Esophagus mucosa (tissue), 1 donor: ENCODE measurements at regions not wholly inside any gene's neighbourhood (a gene's known extent, or its start where the extent isn't known, plus 50 kb on each side); places are given as distances from the start of the nearest gene placed in this dataset.

Source experiments
- ATAC-seq: fragments of 200-7000 bp; cut with Tn5 transposase; one replicate; pipeline ENCODE4 v1.9.1; 2020
- donor health status: DM: yes; HTN: yes; CAD: no.

GRCh38 chr14:49527221-49527620 is 59.0 kb downstream of the RPS29 start:
- ATAC-seq = no peak

GRCh38 chr14:49526101-49526500 is 60.1 kb downstream of the RPS29 start:
- ATAC-seq = no peak

- no peak for ATAC-seq
These were observed 69.9 kb downstream of the RPS29 start for GRCh38 chr14:49516286-49516685.

- ATAC-seq = no peak
These were observed 73.6 kb downstream of the RPS29 start for GRCh38 chr14:49512571-49512970.

DNA sequence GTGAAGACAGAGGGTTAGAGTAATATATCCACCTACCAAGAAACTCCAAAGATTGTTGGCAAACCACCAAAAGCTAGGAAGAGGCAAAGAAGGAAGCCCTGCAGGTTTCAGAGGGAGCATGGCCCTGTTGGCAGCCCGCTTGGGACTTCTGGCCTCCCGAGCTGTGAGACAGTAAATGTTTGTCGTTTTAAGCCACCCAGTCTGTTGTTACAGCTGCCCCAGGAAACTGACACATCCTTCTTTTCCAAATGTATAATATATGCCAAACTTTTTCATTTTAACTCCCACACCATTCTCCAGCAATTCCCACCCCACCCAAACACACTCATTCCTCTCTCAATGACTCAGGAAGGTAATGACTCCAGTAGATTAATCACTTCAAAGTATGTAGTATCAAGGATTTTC is 74.0 kb downstream of the RPS29 start:
- peak; percentile 91 for ATAC-seq

- ATAC-seq = no peak
These were observed 78.1 kb downstream of the RPS29 start for GRCh38 chr14:49508124-49508523.

- no peak for ATAC-seq
These were observed 79.5 kb downstream of the RPS29 start for GRCh38 chr14:49506650-49507049.

DNA sequence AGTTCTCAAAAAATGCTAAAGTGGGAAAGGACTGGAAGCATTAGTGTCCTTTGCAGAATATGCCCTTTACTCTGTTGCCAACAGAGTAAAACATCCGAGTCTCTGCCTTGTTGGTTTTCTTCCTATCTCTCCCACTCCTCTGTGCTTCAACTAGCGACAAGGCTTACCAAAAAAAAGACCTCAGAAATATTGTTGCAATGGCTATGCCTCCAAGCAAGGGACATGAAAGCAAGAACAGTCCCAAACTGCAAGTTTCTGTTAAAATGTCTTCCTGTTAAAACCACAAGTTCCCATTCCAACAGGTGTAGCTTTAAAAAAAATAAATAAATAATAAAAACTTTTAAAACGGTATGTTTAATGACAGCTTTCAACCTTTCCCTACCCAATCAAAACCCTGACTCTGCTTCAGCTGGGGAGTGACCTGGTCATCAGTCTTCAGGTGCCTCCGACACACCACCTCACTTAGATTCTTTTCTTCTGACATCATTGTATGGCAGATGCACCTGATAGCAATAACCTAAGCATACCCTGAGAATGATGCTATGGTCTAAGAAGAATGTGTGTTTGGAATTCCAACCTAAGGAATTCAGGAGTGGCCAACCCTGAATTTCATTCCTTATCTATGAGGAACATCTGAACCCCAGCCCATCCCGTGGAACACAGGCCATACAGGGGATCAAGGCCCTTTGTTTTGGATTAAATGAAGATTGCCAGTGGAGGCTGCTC is 81.0 kb downstream of the RPS29 start:
- no peak for ATAC-seq

- peak; percentile 77 for ATAC-seq
These were observed 88.3 kb downstream of the RPS29 start for GRCh38 chr14:49497725-49498348.

- no peak for ATAC-seq
These were observed 88.9 kb downstream of the RPS29 start for GRCh38 chr14:49497267-49497666.

GRCh38 chr14:49494836-49495235 is 91.3 kb downstream of the RPS29 start:
- ATAC-seq = no peak

GRCh38 chr14:49493557-49493956 is 92.6 kb downstream of the RPS29 start:
- ATAC-seq = no peak

- ATAC-seq = no peak
These were observed 94.0 kb downstream of the RPS29 start for GRCh38 chr14:49492151-49492550.

DNA sequence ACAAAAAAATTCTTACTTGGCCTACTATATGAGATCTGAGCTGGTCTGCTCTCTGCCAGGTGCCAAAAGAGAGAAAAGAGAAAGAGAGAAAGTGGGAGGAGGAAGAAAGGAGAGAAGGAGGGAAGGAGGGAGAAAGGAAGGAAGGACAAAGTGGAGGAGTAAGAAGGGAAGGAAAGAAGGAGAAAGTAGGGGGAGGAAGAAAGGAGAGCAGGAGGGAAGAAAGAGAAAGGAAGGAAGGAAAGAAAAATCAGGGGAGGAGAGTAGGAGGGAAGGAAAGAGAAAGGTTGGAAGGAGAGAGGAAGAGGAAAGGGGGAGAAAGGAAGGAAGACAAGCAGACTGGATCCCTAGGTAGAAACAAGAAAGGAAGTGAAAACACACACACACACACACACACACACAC is 96.8 kb downstream of the RPS29 start:
- no peak for ATAC-seq

DNA sequence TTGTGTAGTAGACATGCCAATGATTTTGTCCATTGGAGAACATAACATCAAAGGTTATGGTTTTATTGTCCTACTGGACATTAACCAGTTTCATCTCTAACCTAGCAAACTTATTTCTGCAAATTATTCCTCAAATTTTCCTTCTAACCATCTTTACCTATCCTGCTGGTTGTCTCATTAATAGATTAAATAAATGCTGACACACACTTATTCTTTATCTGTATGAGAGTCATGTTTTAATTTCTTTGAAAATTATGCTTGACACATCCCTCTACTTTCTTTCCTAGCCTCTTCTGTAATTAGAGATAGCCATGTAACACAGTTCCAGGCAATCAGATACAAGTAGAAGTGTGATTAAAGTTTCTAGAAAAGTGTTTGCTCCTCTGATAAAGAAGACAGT is 98.9 kb downstream of the RPS29 start:
- ATAC-seq = no peak

DNA sequence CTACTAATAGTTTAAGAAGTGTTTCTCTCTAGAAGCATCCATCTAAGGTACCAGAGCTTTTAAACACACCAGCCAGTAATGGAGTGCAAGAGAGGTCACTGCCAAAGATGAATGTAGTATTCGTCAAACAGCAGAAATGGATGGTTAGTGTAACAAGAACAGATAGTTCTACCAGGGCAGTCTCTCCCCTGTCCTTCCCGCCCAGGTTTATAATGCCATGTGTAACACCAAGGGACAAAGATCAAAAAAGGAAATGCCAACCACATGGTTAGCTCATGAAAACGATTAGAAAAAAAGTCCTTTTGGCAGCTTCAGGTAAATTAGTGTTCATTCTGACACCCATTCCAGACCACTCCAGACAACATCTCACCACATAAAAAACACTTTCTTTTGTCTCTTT is 100.9 kb downstream of the RPS29 start:
- no peak for ATAC-seq

GRCh38 chr14:49484180-49484579 is 102.0 kb downstream of the RPS29 start:
- ATAC-seq = no peak

- no peak for ATAC-seq
These were observed 102.9 kb downstream of the RPS29 start for GRCh38 chr14:49483268-49483667.

- ATAC-seq = no peak
These were observed 105.1 kb downstream of the RPS29 start for GRCh38 chr14:49480979-49481498.

DNA sequence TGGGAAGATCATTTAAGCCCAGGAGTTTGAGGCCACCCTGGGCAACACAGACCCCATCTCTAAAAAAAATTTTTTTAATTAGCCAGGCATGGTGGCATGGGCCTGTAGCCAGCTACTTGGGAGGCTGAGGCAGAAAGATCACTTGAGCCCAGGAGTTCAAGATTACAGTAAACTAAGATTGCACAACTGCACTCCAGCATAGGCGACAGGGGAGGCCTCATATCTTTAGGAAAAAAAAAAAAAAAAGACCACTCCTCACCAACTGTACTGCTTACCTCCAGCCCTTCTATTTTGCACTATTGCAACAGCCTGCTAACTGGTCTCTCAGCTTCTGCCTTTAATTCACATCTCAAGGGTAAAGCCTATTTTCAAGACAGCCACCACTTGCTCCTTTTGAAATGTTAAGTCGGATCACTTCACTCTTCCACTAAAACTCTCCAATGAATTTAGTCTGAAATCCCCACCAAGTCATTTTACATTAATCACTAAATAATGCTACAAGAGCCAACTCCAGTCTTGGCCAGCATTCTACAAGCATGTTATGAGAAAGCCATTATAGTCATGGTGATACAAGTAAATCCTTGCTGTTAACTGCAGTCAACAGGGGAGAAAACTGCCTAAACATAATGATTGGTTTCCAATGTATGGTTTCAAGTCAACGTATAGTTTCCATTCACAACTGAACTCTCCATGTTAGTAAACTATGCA is 106.0 kb downstream of the RPS29 start:
- no peak for ATAC-seq

- ATAC-seq = no peak
These were observed 106.7 kb downstream of the RPS29 start for GRCh38 chr14:49479432-49479831.

GRCh38 chr14:49478784-49479183 is 107.4 kb downstream of the RPS29 start:
- ATAC-seq = no peak

- no peak for ATAC-seq
These were observed 119.1 kb downstream of the RPS29 start for GRCh38 chr14:49467091-49467490.

DNA sequence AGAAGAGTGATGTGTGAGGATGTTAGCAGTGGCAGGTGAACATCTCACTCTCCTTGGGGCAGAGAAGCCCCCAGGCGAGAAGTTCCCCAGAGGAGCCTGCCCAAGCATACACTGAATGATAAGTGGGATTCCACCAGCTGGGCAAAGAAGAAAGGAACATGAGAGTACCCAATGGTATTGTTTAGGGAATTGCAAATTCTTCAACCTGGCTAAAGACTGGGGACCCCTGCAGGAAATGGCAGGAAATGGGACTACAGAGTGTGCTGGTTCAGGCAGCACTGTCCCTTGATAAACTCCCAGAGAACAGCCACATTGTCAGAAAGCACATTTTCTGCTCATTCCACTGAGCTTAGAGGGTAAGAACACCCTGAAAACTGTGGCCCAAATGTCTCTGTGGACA is 121.3 kb downstream of the RPS29 start:
- no peak for ATAC-seq
